Stimulated activated CD8-positive, alpha-beta memory T cell treated with anti-CD3 and anti-CD28 coated beads, Interleukin-15, amount 100 ng/mL, for 48 hours (primary cell): ENCODE measurements at regions not wholly inside any gene's neighbourhood (a gene's known extent, or its start where the extent isn't known, plus 50 kb on each side); places are given as distances from the start of the nearest gene placed in this dataset.

Source experiments
- DNase-seq, 2 donors: peaks; one replicate each; pipeline ENCODE4 v3.0.0-alpha.2; 2020; ENCODE audit warnings: low read depth in 2 of 2

DNA sequence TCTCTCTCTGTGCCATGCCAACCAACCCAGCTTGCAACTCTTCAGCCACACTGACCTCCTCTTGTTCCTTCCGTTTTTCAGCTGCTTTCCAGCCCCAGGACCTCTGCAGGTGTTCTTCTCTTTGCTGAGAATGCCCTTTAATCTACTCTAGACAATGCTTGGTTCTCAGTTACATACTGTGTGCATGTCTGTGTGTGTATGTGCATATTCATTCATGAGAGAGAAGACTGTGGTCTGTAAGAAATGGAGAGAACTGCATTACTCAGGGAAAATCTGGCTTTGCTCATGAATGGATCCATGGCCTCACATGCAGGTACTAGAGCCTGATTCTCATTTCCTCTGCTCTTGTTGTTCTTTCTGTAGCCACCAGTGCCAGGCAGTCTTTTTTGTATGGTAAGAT lies 636.9 kb upstream of the TENM3 start:
- DNase-seq, result no peak

DNA sequence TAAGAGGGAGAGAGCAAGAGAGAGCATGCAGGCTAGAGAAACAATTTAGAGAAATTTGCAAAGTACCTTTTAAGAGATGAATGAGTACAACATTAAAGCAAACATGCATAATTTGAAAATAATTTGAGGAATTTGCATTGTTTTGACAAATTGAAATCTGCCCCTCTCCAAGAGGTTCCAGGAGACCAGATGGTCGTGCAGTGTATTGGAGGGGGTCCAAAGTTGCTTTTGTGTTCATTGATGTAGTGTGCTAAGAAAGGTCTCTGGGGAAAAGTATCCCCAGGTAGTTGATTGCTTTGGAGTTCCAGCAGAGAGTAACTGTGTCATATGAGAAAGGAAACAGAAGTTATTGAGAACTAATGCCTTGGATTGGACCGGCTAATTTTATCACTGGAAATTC lies 635.0 kb upstream of the TENM3 start:
- no peak for DNase-seq

DNA sequence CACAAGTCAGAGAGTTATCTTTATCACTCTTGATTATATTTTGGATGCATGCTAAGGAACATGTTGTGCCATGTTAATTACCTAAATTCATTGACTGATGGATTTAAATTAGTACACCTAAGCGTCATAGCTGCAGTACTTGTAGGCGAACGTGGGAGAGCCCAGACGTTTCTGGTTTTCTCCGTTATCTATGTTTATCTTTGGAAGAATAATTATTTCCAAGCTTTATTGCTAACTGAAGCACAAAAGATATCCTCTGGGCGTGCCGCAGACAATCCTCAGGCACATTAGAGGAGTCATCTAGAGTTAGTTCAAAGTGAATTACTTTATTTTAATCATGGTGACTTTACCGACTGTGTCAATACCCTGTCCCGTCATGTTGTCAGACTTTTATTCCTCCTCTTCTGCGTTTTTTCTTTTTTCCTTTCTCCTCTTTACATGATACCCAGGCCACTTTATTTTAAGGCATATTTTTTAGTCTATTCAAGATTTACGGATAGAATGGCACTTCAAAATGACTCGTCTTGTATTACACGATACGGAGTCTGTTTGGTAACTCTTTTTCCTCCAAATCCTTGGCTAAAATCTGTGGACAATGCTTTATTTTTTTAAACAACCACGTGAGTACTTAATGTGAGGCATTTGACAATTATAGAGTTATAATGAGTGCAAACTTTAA lies 632.0 kb upstream of the TENM3 start:
- no peak for DNase-seq

DNA sequence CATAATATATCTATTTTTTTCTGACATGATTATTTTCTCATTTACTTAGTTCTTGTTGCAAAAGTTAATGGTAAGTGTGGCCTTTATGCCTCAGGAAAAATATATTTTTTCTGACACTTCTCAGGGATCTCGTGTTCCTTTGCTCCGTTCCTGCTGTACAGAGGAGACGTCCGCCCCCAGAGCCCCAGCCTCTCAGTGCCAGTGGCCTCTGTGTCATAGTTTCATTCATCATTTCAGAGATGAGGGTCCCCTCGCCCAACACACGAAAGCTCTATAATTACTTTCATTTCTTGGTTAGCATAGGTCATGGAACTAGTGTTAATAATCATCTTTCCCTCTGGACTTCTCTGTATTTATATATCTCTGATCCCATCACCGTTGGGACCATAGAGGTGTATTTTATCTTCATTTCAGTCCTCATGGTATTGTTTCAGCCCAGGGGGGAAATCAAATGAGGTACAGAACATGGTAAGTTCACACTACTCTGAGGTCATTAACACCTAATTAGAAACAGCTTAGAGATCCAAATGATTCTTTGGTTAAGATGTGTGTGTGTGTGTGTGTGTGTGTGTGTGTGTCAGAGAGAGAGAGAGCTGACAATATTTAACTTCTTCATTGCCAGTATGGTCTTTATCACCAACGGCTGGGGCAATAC lies 631.1 kb upstream of the TENM3 start:
- DNase-seq, result no peak

GRCh38 chr4:181613200-181613599 lies 630.0 kb upstream of the TENM3 start:
- no peak for DNase-seq

GRCh38 chr4:181618038-181618618 lies 625.1 kb upstream of the TENM3 start:
- no peak for DNase-seq

DNA sequence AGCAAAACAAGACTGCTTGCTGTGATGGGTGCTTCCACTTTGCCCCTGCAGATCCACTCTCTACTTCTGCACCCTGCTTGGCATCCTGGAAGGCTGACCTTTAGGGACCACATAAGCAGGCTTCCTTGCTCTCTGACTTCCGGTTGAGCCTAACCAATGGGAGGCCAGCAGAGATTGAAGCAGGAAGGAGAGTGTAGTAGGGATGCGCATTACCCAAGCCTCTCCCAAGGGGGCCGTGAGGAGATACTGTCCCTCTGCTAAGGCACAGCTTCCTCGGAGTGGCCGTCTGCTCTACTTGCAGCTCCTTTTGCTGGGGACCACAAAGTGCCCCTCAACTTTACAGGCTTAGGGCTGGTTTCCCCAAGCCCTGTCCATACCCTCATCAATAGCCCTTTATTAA lies 624.3 kb upstream of the TENM3 start:
- no peak for DNase-seq

GRCh38 chr4:181619651-181620050 lies 623.6 kb upstream of the TENM3 start:
- no peak for DNase-seq

GRCh38 chr4:181637186-181638105 lies 605.8 kb upstream of the TENM3 start:
- DNase-seq, result no peak

- no peak for DNase-seq
Observed at GRCh38 chr4:181643466-181643865, 599.7 kb upstream of the TENM3 start.

DNA sequence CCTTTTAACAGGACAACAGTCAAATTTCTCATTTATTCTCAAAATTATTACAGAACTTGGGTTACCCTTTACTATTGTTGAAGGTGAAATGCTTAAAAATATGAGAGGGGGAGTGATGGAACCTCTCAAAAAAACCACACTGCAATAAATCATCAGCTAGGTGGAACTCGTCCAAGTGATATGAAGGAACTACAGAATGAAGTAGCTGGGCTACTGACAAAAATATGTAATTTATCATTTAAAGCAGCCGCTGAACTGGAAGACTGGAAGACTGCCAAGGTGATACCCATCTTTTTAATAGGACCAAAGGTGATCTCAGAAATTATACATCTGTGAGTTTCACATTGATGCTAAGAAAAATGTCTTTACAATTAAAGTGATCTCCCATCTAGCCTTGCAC lies 597.7 kb upstream of the TENM3 start:
- no peak for DNase-seq

GRCh38 chr4:181646864-181647263 lies 596.3 kb upstream of the TENM3 start:
- no peak for DNase-seq

DNA sequence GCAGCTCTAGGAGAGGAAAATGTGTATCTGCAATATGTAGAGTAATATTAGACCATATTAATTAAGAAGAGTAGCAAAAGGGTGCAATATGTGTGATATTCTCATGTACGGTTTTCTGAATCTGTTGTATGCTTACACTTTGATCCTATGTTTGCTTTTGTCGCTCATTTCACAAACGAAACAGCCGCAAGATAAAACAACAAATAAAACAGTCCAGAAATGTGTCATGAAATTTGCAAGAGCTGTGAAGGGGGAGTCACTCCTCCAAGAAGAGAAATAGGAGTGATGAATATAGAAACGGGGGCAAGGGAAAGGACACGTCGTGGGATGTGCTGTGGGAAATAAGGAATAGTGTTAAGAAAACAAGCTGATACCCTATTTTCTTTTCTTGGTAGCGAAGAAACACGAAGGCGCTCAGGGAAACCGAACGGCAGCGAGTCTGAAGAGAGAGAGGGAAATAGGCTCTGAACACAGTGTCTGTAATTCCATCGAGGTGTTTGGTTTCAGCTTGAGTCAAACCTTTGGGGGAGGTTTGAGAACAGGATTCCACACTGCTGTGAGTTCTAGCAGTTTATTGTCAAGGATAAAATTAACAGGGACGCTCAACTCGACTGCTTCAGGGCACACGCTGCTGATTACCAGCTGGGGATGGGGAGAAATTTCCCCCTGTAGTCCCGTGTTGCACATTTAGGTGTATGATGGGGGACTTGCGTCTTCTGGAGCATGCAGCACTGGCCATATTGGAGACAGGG lies 595.6 kb upstream of the TENM3 start:
- no peak for DNase-seq

DNA sequence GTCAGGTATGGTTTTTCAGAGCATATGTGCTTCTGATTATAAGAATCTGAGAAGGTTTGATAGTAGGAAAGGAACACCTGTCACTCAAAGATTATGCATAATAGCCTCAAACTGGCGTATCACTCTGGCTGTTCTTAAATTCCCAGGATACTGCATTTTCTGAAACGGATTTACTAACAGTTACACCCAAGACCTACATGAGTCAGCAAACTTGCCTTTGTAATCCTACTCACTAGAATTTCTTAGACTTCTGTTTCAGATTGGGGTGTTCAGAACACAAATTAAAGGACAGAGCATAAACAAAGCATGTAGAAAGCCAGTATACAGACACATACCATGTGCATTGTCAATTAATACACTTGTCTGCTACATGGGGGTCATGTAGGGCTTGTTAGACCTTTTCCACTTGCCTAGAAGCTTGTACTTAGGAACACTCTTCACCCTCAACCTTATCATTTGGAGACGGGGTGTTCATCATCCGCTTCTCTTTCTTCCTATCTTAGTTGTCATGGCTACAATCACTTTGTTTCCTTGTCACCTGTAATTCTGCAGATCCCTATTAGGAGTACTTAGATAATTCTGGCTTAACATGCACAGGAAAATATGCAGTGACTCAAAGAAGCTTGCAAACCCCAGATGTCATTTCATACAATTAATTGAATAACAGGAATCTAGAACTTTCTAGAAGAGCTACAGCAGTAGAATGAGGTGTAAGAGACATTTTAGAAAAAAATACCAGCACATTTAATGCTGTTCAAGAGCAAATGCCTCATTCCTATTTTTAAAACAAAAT lies 593.0 kb upstream of the TENM3 start:
- DNase-seq, result no peak

- no peak for DNase-seq
Observed at GRCh38 chr4:181656748-181657147, 586.5 kb upstream of the TENM3 start.

- no peak for DNase-seq
Observed at GRCh38 chr4:181659202-181659601, 584.0 kb upstream of the TENM3 start.

DNA sequence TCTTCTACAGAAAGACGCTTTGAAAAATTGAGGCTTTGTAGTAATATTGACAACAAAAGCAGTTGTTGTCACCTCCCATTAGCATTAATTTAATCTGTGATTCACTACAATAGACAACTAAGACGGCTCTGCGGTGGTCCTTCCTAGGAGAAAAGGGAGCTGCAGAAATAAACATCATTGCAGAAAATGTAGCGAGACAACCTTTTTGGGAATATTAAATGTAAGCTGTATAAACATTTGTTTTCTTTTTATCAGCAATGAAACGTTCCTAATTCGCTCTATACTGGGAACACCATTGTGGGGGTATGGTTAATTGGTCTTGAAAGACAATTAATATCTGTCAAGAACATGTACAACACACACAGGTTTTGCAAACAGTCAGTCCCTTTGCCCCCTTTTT lies 583.3 kb upstream of the TENM3 start:
- DNase-seq, result no peak

DNA sequence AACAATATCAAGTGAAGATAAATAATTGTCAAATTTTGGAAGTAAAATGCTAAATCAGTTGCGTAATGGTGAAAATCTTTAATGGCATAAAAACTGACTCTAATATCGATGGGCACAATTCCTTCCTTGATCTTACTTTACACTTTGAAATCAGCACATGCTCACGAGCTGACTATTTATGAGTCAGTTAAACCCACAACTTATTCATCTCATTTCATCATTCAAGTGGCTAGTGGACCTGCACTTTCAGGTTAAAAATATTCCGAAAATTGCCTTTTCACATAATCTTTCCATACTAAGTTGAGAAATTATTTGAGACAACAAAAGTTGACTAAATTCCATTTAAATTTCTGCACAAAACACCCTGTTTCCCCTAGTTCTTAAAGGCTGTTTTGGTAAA lies 582.1 kb upstream of the TENM3 start:
- no peak for DNase-seq

DNA sequence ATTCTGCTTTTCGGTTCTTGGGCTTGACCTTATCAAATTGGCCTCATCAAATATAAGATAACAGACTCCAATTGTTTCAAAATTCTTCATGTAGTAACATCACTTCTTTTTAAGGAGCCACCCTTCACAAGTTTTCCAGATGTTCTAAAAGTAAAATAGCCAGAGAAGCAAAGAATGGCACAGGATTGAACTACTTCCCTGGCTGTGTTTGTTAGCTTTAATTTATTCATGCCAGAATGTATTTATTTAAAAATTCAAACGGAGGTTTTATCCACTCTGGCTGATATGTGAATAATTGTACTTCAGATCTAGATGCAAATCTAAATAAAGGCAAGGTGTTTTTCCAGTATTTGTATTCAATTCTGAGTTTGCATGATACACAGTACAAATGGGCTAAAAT lies 581.3 kb upstream of the TENM3 start:
- DNase-seq, result no peak

GRCh38 chr4:181662383-181662782 lies 580.8 kb upstream of the TENM3 start:
- no peak for DNase-seq

GRCh38 chr4:181670506-181670905 lies 572.7 kb upstream of the TENM3 start:
- DNase-seq, result no peak
